Neural cell (in vitro differentiated cells): ENCODE measurements at regions not wholly inside any gene's neighbourhood (a gene's known extent, or its start where the extent isn't known, plus 50 kb on each side); places are given as distances from the start of the nearest gene placed in this dataset.
A peak's percentile ranks its signal among the peaks of the same experiment; 100 is the strongest.

ENCODE experiments used
- H2AFZ ChIP-seq: fragments of 200-600, 300-800 bp; sonication (generic), shearing (Covaris generic); 2 replicates; pipeline ENCODE4 v1.6.0; 2014; ENCODE audit warnings: low read depth, mild to moderate bottlenecking, antibody characterized with exemption, low read length, moderate library complexity
- H3F3A ChIP-seq: fragments of 200-600 bp; shearing (Covaris generic); 2 replicates; pipeline ENCODE4 v1.6.1; 2016; ENCODE audit warnings: mild to moderate bottlenecking, moderate library complexity, mixed read lengths, antibody characterized with exemption, low read length; ENCODE audit not compliant: insufficient read depth, poor library complexity, severe bottlenecking
- H3K27ac ChIP-seq: fragments of 200-600, 300-800 bp; sonication (generic), shearing (Covaris generic); 2 replicates; pipeline ENCODE4 v1.5.1; 2014; ENCODE audit warnings: mild to moderate bottlenecking, low read length, moderate library complexity
- H3K27me3 ChIP-seq: fragments of 300-800, 200-600 bp; sonication (generic), shearing (Covaris generic); 2 replicates; pipeline ENCODE4 v1.6.0; 2014; ENCODE audit warnings: mild to moderate bottlenecking, low read depth, low read length, moderate library complexity; ENCODE audit not compliant: insufficient read depth
- H3K36me3 ChIP-seq: fragments of 300-800, 200-600 bp; sonication (generic), shearing (Covaris generic); 2 replicates; pipeline ENCODE4 v1.5.1; 2014; ENCODE audit warnings: mild to moderate bottlenecking, antibody characterized with exemption, low read length, moderate library complexity; ENCODE audit not compliant: insufficient read depth
- H3K4me2 ChIP-seq: fragments of 300-800, 200-600 bp; sonication (generic), shearing (Covaris generic); 2 replicates; pipeline ENCODE4 v1.6.0; 2014; ENCODE audit warnings: mild to moderate bottlenecking, low read length
- H3K4me3 ChIP-seq: fragments of 300-800, 200-600 bp; sonication (generic), shearing (Covaris generic); 2 replicates; pipeline ENCODE4 v1.5.1; 2014; ENCODE audit warnings: mild to moderate bottlenecking, low read length, moderate library complexity
- H3K79me2 ChIP-seq: fragments of 200-600 bp; shearing (Covaris generic); replicated peaks from 2 replicates; pipeline ENCODE4 v1.6.0; 2014; ENCODE audit warnings: mild to moderate bottlenecking, low read length, moderate library complexity; ENCODE audit not compliant: insufficient read depth
- H3K9ac ChIP-seq: fragments of 300-800, 200-600 bp; sonication (generic), shearing (Covaris generic); 2 replicates; pipeline ENCODE4 v1.6.1; 2016; ENCODE audit warnings: mild to moderate bottlenecking, low read length, mixed read lengths
- H3K9me2 ChIP-seq: fragments of 200-600 bp; shearing (Covaris generic); 2 replicates; pipeline ENCODE4 v1.6.1; 2016; ENCODE audit warnings: mild to moderate bottlenecking, low read length, mixed read lengths; ENCODE audit not compliant: insufficient read depth
- H3K9me3 ChIP-seq: fragments of 200-600, 300-800 bp; sonication (generic), shearing (Covaris generic); 2 replicates; pipeline ENCODE4 v1.6.1; 2016; ENCODE audit warnings: mild to moderate bottlenecking, mixed run types, low read length, moderate library complexity, mixed read lengths
- H4K20me1 ChIP-seq: fragments of 200-600 bp; shearing (Covaris generic); 2 replicates; pipeline ENCODE4 v1.6.1; 2016; ENCODE audit warnings: mild to moderate bottlenecking, mixed run types; ENCODE audit not compliant: insufficient read depth
- EP300 ChIP-seq: fragments of 450-650 bp; conservative IDR thresholded peaks from 2 replicates; pipeline ENCODE4 v1.6.1; 2014; ENCODE audit warnings: antibody characterized with exemption, mild to moderate bottlenecking, moderate library complexity; ENCODE audit not compliant: poor library complexity, severe bottlenecking
- EZH2 ChIP-seq: fragments of 200-600, 300-800 bp; shearing (Covaris generic), sonication (generic); IDR thresholded peaks from 2 replicates; pipeline ENCODE4 v1.6.1; 2014; ENCODE audit warnings: antibody characterized with exemption, low read length, borderline replicate concordance, mild to moderate bottlenecking; ENCODE audit not compliant: insufficient read depth, poor library complexity, severe bottlenecking
- MXI1 ChIP-seq: fragments of 450-650 bp; conservative IDR thresholded peaks from 2 replicates; pipeline ENCODE4 v1.6.1; 2014; ENCODE audit warnings: antibody characterized with exemption, mild to moderate bottlenecking; ENCODE audit not compliant: poor library complexity, severe bottlenecking
- POLR2AphosphoS5 ChIP-seq: IDR thresholded peaks from 2 replicates; pipeline ENCODE4 v1.6.1; 2012
- RAD21 ChIP-seq: fragments of 450-650 bp; conservative IDR thresholded peaks from 2 replicates; pipeline ENCODE4 v1.6.1; 2014; ENCODE audit warnings: antibody characterized with exemption, mild to moderate bottlenecking, moderate library complexity
- SMC3 ChIP-seq: fragments of 450-650 bp; conservative IDR thresholded peaks from 2 replicates; pipeline ENCODE4 v1.6.1; 2014; ENCODE audit warnings: antibody characterized with exemption, mild to moderate bottlenecking, moderate library complexity; ENCODE audit not compliant: poor library complexity
- TAF1 ChIP-seq: IDR thresholded peaks from 2 replicates; pipeline ENCODE4 v1.6.1; 2012; ENCODE audit warnings: low read depth
- TF ChIP-seq, protein P1 (sequence below): fragments of 450-650 bp; IDR thresholded peaks from 2 replicates; pipeline ENCODE4 v1.5.1; 2014; ENCODE audit warnings: antibody characterized with exemption, mild to moderate bottlenecking, moderate library complexity; ENCODE audit not compliant: poor library complexity, severe bottlenecking
- TF ChIP-seq, protein P2 (sequence below): IDR thresholded peaks from 2 replicates; pipeline ENCODE4 v1.6.1; 2012; ENCODE audit warnings: borderline replicate concordance

DNA sequence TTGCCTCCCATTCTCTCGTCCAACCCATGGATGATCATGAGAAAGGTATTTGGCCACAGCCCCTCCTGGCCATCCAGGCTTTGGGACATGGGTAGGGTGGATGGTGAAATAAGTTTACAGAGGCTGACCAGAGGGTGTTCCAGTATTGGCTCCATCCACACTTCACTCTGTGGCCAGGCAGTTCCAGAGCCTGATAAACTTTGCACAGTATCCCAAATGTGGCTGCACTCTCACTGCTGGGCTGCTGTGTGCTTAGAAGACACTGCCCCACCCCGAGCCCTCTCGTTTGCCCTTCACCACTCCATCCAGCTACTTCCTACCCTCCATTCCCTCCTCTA lies 72.0 kb upstream of the ZMIZ1 start:
- Histone ChIP-seq H3K9ac (peak overlapping the region; percentile 27), H2AFZ (no peak overlapping the region), H3K4me3 (no peak overlapping the region), H3K9me2 (no peaks in the 10 kb centered on the region), H4K20me1 (no peaks in the 10 kb centered on the region), H3K27ac (no peak overlapping the region), H3K27me3 (no peaks in the 10 kb centered on the region), H3K79me2 (no peaks in the 10 kb centered on the region), H3F3A (no peaks in the 10 kb centered on the region), H3K36me3 (no peaks in the 10 kb centered on the region), H3K9me3 (no peaks in the 10 kb centered on the region), H3K4me2 (no peak overlapping the region)
- TF ChIP-seq, protein P1, sequence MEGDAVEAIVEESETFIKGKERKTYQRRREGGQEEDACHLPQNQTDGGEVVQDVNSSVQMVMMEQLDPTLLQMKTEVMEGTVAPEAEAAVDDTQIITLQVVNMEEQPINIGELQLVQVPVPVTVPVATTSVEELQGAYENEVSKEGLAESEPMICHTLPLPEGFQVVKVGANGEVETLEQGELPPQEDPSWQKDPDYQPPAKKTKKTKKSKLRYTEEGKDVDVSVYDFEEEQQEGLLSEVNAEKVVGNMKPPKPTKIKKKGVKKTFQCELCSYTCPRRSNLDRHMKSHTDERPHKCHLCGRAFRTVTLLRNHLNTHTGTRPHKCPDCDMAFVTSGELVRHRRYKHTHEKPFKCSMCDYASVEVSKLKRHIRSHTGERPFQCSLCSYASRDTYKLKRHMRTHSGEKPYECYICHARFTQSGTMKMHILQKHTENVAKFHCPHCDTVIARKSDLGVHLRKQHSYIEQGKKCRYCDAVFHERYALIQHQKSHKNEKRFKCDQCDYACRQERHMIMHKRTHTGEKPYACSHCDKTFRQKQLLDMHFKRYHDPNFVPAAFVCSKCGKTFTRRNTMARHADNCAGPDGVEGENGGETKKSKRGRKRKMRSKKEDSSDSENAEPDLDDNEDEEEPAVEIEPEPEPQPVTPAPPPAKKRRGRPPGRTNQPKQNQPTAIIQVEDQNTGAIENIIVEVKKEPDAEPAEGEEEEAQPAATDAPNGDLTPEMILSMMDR: no peak
- TF ChIP-seq SMC3 (no peak), POLR2AphosphoS5 (no peak), TAF1 (no peak), EP300 (no peak), MXI1 (no peak), RAD21 (no peak)
- TF ChIP-seq, protein P2, sequence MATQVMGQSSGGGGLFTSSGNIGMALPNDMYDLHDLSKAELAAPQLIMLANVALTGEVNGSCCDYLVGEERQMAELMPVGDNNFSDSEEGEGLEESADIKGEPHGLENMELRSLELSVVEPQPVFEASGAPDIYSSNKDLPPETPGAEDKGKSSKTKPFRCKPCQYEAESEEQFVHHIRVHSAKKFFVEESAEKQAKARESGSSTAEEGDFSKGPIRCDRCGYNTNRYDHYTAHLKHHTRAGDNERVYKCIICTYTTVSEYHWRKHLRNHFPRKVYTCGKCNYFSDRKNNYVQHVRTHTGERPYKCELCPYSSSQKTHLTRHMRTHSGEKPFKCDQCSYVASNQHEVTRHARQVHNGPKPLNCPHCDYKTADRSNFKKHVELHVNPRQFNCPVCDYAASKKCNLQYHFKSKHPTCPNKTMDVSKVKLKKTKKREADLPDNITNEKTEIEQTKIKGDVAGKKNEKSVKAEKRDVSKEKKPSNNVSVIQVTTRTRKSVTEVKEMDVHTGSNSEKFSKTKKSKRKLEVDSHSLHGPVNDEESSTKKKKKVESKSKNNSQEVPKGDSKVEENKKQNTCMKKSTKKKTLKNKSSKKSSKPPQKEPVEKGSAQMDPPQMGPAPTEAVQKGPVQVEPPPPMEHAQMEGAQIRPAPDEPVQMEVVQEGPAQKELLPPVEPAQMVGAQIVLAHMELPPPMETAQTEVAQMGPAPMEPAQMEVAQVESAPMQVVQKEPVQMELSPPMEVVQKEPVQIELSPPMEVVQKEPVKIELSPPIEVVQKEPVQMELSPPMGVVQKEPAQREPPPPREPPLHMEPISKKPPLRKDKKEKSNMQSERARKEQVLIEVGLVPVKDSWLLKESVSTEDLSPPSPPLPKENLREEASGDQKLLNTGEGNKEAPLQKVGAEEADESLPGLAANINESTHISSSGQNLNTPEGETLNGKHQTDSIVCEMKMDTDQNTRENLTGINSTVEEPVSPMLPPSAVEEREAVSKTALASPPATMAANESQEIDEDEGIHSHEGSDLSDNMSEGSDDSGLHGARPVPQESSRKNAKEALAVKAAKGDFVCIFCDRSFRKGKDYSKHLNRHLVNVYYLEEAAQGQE: no peak

DNA sequence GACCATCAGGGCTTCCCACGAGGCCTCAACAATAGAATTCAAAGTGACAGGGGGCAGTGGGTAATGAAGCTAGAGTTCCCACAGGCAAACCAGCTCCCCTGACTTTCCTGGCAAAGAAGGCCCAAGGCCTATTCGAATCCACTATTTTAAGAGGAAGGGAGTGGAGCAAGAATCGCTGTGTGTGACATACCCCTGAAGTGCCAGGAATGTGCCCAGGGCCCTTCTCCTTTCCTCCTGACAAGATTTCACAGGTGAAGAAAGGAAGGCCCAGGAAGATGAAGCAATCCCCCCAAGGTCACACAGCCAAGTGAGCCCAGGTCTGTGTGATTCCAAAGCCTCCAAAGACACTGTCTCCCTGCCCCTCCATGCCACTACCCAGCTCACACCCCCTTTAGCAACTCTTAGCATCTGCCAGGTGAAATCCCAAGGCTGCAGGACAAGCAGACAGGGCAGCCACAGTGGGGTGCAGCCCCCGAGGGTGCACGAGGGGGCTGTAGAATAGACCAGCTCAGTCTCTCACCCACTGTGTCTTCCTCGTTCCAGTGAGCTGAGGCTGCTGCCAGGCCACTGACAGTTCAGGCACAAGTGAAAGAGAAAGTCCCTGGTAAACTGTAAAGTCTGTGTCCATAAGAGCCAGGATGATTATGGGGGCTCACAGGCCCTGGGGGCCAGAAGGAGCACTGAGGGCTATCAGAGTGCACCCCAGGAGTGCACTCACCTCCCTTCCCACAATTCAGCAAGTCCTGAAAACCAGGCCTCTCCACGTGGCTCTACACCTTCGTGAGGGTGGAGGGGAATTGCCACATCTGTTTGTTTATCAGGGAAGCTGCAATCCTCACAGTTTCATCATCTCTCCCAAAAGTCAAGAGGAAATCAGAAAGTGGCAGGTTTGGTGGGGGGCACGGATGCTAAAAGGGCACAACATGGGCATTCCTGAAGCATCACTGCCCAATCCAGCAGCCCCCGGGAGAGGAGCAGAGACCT lies 70.8 kb upstream of the ZMIZ1 start:
- no peak for TF ChIP-seq POLR2AphosphoS5
- TF ChIP-seq TAF1: no peak
- TF ChIP-seq, protein P1: no peak
- no peak for TF ChIP-seq SMC3
- TF ChIP-seq RAD21: no peak
- TF ChIP-seq EZH2: no peak
- no peak for TF ChIP-seq MXI1
- TF ChIP-seq, protein P2: no peak
- TF ChIP-seq EP300: no peak
- Histone ChIP-seq H3K27ac (no peak overlapping the region), H3K9me3 (no peaks in the 10 kb centered on the region)

More for the DNA sequence above, 70.8 kb upstream of the ZMIZ1 start:
- Histone ChIP-seq H3K79me2 (no peaks in the 10 kb centered on the region), H3K4me3 (no peak overlapping the region), H3K27me3 (no peaks in the 10 kb centered on the region), H2AFZ (no peak overlapping the region), H3K36me3 (no peaks in the 10 kb centered on the region), H3K9ac (no peak overlapping the region), H3K9me2 (no peaks in the 10 kb centered on the region), H3F3A (no peaks in the 10 kb centered on the region), H3K4me2 (no peak overlapping the region), H4K20me1 (no peaks in the 10 kb centered on the region)
